GM12873 (cell line): ENCODE measurements at regions not wholly inside any gene's neighbourhood (a gene's known extent, or its start where the extent isn't known, plus 50 kb on each side); places are given as distances from the start of the nearest gene placed in this dataset.

Experiments used
- TF ChIP-seq, protein P1 (sequence below): IDR thresholded peaks from 2 replicates; pipeline ENCODE4 v1.5.1; 2012; ENCODE audit warnings: low read depth, mild to moderate bottlenecking, moderate library complexity, low read length, control low read depth; ENCODE audit not compliant: insufficient read depth; ENCODE audit errors: missing control alignments

- TF ChIP-seq, protein P1, sequence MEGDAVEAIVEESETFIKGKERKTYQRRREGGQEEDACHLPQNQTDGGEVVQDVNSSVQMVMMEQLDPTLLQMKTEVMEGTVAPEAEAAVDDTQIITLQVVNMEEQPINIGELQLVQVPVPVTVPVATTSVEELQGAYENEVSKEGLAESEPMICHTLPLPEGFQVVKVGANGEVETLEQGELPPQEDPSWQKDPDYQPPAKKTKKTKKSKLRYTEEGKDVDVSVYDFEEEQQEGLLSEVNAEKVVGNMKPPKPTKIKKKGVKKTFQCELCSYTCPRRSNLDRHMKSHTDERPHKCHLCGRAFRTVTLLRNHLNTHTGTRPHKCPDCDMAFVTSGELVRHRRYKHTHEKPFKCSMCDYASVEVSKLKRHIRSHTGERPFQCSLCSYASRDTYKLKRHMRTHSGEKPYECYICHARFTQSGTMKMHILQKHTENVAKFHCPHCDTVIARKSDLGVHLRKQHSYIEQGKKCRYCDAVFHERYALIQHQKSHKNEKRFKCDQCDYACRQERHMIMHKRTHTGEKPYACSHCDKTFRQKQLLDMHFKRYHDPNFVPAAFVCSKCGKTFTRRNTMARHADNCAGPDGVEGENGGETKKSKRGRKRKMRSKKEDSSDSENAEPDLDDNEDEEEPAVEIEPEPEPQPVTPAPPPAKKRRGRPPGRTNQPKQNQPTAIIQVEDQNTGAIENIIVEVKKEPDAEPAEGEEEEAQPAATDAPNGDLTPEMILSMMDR = no peak
These were observed 290.1 kb upstream of the SLC10A2 start for GRCh38 chr13:103356226-103356864.

GRCh38 chr13:103354171-103354570 lies 288.0 kb upstream of the SLC10A2 start:
- TF ChIP-seq, protein P1 = no peak

- TF ChIP-seq, protein P1 = no peak
These were observed 285.0 kb upstream of the SLC10A2 start for GRCh38 chr13:103351035-103351828.

DNA sequence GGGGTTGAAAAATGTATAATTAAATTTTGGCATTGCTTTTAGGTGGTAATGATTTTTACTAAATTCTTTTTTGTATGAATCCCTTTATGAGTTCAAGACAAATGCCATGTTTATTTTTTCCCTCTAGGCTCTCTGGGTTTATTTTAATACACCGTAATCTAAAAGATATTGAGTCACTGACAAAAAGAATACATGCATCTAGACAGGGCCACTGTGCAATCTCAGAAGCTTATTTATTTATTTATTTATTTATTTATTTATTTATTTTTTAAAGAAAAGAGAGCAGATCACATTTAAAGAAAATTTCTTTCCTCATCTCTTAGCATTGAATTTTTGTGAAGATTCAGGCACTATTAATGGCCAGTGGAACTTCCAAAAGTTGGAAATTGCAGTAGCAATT lies 283.9 kb upstream of the SLC10A2 start:
- TF ChIP-seq, protein P1 = no peak

DNA sequence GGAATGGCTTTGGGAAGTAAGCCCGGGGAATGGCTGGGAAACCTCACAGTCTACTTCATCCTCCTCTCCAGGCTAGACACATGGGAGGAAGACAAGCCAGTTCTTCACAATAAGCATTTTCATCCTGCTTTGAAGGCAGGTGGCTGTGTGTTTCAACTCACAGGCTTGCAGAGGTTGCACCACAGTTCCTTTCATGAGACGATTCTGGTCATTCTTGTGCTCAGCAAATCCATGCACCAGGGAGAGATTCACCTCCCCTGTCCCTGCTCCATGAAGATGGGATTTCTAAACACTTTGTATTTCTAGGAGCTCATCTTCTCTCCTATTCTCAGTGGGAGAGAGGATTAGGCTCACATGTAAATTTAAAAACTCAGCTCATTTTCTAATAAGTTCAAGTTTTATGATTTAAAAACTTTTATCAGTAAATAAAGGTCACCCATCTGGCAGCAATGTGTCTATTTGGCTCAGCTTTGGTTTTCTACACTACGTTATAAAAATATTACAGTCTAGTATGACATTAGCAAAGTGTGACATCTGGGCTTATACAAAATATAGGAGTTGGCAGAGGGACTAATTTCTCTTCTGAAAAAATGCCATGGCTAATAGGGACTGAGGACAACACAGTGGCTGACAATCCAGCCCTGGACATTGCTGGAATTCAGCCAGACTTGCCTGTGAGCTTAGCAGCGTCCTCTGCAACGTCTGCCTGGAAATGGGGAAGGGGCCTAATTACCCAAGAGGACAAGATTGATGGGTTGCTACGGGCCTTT lies 283.2 kb upstream of the SLC10A2 start:
- TF ChIP-seq, protein P1 = no peak

DNA sequence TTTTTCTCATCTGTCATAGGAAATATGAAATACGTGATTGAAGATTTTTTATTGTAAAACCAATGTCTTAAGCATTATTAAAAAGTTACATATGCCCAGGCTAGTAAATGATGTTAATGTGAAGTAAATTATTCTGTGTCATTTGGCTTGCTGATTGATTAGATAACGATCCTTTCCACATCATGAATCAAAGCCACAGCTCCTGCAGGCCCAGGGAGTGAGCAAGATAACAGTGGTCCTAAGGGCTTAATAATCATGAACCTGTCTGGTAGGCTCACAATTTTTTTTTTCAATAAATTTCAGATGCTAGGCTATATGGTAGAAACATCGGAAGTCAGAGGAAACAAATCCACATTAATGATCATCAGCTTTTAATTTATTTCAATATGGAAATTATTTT lies 269.0 kb upstream of the SLC10A2 start:
- TF ChIP-seq, protein P1 = no peak

- TF ChIP-seq, protein P1 = no peak
These were observed 265.7 kb upstream of the SLC10A2 start for GRCh38 chr13:103331924-103332323.
